A549 (cell line): ENCODE measurements at regions not wholly inside any gene's neighbourhood (a gene's known extent, or its start where the extent isn't known, plus 50 kb on each side); places are given as distances from the start of the nearest gene placed in this dataset.

Source experiments
- ATAC-seq, 2 experiments: fragments of 200-7000 bp in 1 of 2; fragments of >200 bp in 1 of 2; cut with Nextera tagmentation in 1 of 2; cut with Tn5 transposase in 1 of 2; 3 replicates each; pipeline versions ENCODE4 v1.8.0 to v1.9.1; 2018 to 2020; ENCODE audit warnings: mild to moderate bottlenecking in 1 of 2, moderate library complexity in 1 of 2
- CTCF ChIA-PET: fragments of 300-600 bp; sonication (Branson Sonifier 250); formaldehyde crosslinking; extraction: SDS; loops from one replicate; lab custom pipeline; 2021; ENCODE audit warnings: antibody characterized with exemption, inconsistent platforms; lab: Yijun Ruan, JAX
- POLR2A ChIA-PET: fragments of 350-600 bp; formaldehyde crosslinking; extraction: SDS; loops from one replicate; lab custom pipeline; 2021; ENCODE audit warnings: antibody characterized with exemption, inconsistent platforms; lab: Yijun Ruan, JAX
- DNase-seq, 2 experiments: peaks; one replicate each; pipeline versions ENCODE4 v3.0.0 to v3.0.0-alpha.2; 2011 to 2016; ENCODE audit warnings: low read depth in 1 of 2, low spot score in 1 of 2
- FAIRE-seq: peaks from 2 replicates; lab custom pipeline; 2011; peaks lifted over from hg19 to GRCh38; lab: Jason Lieb, UNC
- H3K27ac ChIP-seq, 2 experiments: fragments of >200 bp; sonication (Bioruptor Twin); formaldehyde crosslinking; 3 replicates each; pipeline ENCODE4 v1.5.1; 2016 to 2017
- H3K4me1 ChIP-seq: fragments of >200 bp; sonication (Bioruptor Twin); formaldehyde crosslinking; 3 replicates; pipeline ENCODE4 v1.6.1; 2016
- H3K4me2 ChIP-seq: fragments of >200 bp; sonication (Bioruptor Twin); formaldehyde crosslinking; 3 replicates; pipeline ENCODE4 v1.6.1; 2016
- H3K4me3 ChIP-seq: fragments of >200 bp; sonication (Bioruptor Twin); formaldehyde crosslinking; 3 replicates; pipeline ENCODE4 v1.5.1; 2016
- H3K9me3 ChIP-seq: fragments of >200 bp; sonication (Bioruptor Twin); formaldehyde crosslinking; 3 replicates; pipeline ENCODE4 v1.6.1; 2016
- CBX8 ChIP-seq: fragments of 200-600 bp; sonication (generic); IDR thresholded peaks from 2 replicates; pipeline ENCODE4 v1.6.1; 2016
- FOSB ChIP-seq: fragments of 250-450 bp; sonication (Bioruptor Pico); IDR thresholded peaks from 2 replicates; pipeline ENCODE4 v1.5.0; 2020; ENCODE audit warnings: mild to moderate bottlenecking, moderate library complexity
- HOXB5 ChIP-seq: fragments of 250-450 bp; sonication (Bioruptor Pico); IDR thresholded peaks from 2 replicates; pipeline ENCODE4 v1.5.0; 2020; ENCODE audit warnings: mild to moderate bottlenecking, moderate library complexity
- KDM1A ChIP-seq: fragments of 200-600 bp; sonication (generic); IDR thresholded peaks from 2 replicates; pipeline ENCODE4 v1.6.1; 2016; ENCODE audit warnings: low read depth, mild to moderate bottlenecking
- KDM5A ChIP-seq: fragments of 200-600 bp; sonication (generic); IDR thresholded peaks from 2 replicates; pipeline ENCODE4 v1.6.1; 2016; ENCODE audit warnings: antibody characterized with exemption, mild to moderate bottlenecking
- MAFK ChIP-seq: fragments of 450-650 bp; IDR thresholded peaks from 2 replicates; pipeline ENCODE4 v1.6.1; 2014; ENCODE audit not compliant: partially characterized antibody
- MAZ ChIP-seq: fragments of 150-350 bp; IDR thresholded peaks from 2 replicates; pipeline ENCODE4 v1.6.1; 2014; ENCODE audit warnings: antibody characterized with exemption, low read depth, low read length, borderline replicate concordance
- MYC ChIP-seq: IDR thresholded peaks from 2 replicates; pipeline ENCODE4 v1.6.1; 2012; ENCODE audit warnings: mild to moderate bottlenecking, inconsistent platforms, low read length, improper control_type of control experiment, borderline replicate concordance
- NFE2L2 ChIP-seq: fragments of 150-350 bp; conservative IDR thresholded peaks from 2 replicates; pipeline ENCODE4 v1.6.1; 2014; ENCODE audit warnings: low read length
- NPAS2 ChIP-seq: fragments of 250-450 bp; sonication (Bioruptor Pico); IDR thresholded peaks from 2 replicates; pipeline ENCODE4 v1.8.0; 2022; ENCODE audit warnings: mild to moderate bottlenecking, moderate library complexity, borderline replicate concordance
- POLR2A ChIP-seq: IDR thresholded peaks from 2 replicates; pipeline ENCODE4 v1.6.1; 2012; ENCODE audit warnings: mild to moderate bottlenecking, low read length
- ZSCAN20 ChIP-seq: fragments of 250-450 bp; sonication (Bioruptor Pico); IDR thresholded peaks from 2 replicates; pipeline ENCODE4 v1.8.0; 2022; ENCODE audit warnings: mild to moderate bottlenecking, moderate library complexity
- WGBS: methylation state at CpG from one replicate; pipeline ENCODE4 v1.1.6; 2017; ENCODE audit errors: missing lambda C conversion rate; 5-methylcytosine and 5-hydroxymethylcytosine counted together
- TF ChIP-seq, protein P1 (sequence below): fragments of >200 bp; sonication (Bioruptor Twin); formaldehyde crosslinking; IDR thresholded peaks from 3 replicates; pipeline ENCODE4 v1.6.1; 2016
- TF ChIP-seq, protein P2 (sequence below): fragments of 150-350 bp; IDR thresholded peaks from 2 replicates; pipeline ENCODE4 v1.6.1; 2014; ENCODE audit warnings: low read depth, mild to moderate bottlenecking, low read length
- TF ChIP-seq, protein P3 (sequence below): IDR thresholded peaks from 2 replicates; pipeline ENCODE4 v1.6.1; 2012; ENCODE audit warnings: low read depth, borderline replicate concordance

DNA sequence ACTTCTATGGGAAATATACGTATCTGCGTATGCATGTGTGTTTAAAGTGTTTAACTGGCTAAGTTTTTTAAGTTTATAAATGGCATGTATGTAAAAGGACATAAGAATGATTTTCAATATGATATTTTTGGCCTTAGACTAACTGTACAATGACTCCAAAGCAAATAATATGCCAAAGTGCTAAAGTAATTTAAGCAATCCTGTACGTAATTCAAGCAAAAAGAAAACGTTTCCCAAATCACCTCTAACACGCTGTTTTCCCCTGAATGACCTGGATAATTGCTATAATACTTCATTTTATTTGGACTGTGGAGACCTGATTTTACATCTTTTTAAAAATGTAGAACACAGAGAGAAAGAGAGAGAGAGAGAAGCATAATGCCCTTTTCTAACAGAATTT, 183.0 kb upstream of the HAND2 start:
- POLR2A ChIA-PET, result no interaction called here
- no peak for DNase-seq
- no peak overlapping the region for H3K4me3 ChIP-seq
- H3K4me1 ChIP-seq, result no peaks in the 10 kb centered on the region
- no peaks in the 10 kb centered on the region for H3K9me3 ChIP-seq
- FAIRE-seq, result no peak
- H3K4me2 ChIP-seq, result no peak overlapping the region
- CTCF ChIA-PET, result no interaction called here
- H3K27ac ChIP-seq, result no peak overlapping the region
- 60% methylated on average over 5 of the region's 5 CpGs for WGBS
- TF ChIP-seq NPAS2 (CRISPR knock-in tag), result no peak
- TF ChIP-seq, protein P1, sequence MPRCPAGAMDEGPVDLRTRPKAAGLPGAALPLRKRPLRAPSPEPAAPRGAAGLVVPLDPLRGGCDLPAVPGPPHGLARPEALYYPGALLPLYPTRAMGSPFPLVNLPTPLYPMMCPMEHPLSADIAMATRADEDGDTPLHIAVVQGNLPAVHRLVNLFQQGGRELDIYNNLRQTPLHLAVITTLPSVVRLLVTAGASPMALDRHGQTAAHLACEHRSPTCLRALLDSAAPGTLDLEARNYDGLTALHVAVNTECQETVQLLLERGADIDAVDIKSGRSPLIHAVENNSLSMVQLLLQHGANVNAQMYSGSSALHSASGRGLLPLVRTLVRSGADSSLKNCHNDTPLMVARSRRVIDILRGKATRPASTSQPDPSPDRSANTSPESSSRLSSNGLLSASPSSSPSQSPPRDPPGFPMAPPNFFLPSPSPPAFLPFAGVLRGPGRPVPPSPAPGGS, result no peak
- no peak for TF ChIP-seq POLR2A
- TF ChIP-seq NFE2L2, result no peak
- TF ChIP-seq, protein P2, sequence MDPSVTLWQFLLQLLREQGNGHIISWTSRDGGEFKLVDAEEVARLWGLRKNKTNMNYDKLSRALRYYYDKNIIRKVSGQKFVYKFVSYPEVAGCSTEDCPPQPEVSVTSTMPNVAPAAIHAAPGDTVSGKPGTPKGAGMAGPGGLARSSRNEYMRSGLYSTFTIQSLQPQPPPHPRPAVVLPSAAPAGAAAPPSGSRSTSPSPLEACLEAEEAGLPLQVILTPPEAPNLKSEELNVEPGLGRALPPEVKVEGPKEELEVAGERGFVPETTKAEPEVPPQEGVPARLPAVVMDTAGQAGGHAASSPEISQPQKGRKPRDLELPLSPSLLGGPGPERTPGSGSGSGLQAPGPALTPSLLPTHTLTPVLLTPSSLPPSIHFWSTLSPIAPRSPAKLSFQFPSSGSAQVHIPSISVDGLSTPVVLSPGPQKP, result no peak
- TF ChIP-seq, protein P3, sequence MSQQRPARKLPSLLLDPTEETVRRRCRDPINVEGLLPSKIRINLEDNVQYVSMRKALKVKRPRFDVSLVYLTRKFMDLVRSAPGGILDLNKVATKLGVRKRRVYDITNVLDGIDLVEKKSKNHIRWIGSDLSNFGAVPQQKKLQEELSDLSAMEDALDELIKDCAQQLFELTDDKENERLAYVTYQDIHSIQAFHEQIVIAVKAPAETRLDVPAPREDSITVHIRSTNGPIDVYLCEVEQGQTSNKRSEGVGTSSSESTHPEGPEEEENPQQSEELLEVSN, result no peak
- TF ChIP-seq KDM1A, result no peak
- TF ChIP-seq, all 56 proteins: peak for 0
- no peak for ATAC-seq

DNA sequence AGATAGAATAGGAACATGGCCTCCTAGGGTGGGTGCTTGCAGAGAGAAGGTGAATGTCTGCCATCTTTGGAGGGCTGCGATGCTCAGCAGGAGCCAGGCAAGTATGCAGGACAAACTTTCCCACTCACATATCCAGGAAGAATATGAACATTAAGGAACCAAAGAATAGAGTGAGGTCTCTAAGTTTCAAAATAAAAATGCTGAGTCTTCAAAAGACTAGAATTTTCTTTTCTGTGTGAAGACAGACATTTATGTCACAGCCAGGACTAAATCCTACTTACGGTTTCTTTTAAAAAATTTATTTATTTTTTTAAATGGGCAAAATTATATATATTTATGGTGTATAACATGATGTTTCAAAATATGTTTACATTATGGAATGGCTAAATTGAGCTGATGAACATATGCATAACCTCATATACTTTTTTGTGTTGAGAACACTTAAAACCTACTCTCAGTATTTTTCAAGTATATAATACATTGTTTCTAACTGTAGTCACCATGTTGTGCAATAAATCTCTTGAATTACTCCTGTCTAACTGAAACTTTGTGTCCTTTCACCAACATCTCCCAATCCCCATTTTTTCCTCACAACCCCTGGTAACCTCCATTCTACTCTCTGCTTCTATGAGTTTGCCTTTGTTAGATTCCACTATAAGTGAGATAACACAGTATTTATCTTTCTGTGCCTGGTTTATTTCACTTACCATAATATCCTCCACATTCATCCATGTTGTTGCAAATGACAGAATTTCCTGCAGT, 177.8 kb upstream of the HAND2 start:
- DNase-seq, result no peak
- no peak for ATAC-seq
- 77% methylated on average over 2 of the region's 2 CpGs for WGBS

DNA sequence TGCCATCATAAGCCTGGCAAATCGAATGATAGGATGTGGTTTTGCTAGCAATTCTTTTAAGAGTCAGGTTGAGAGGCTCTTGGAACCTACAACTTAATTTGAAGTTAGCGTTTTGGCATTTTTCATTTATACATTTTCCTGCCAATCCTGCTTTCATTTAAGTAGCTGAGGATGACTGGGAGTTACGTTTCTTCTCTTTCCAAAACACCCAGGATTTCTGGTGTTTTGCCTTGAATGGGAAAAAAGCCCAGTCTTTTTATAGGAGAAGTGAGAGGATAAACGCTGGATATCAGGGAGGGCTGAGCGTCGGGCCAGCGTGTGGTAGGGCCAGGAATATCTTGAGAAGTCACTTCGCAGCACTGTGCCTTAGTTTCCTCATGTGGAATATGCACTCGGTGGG, 174.2 kb upstream of the HAND2 start:
- no peak for FAIRE-seq
- POLR2A ChIA-PET, result no interaction called here
- WGBS, result 64% methylated on average over 9 of the region's 9 CpGs

More for the DNA sequence above, 177.8 kb upstream of the HAND2 start:
- ChIA-PET POLR2A (no interaction called here), CTCF (no interaction called here)
- no peak for FAIRE-seq
- Histone ChIP-seq H3K4me2 (no peak overlapping the region), H3K9me3 (no peaks in the 10 kb centered on the region), H3K27ac (no peak overlapping the region), H3K4me1 (no peaks in the 10 kb centered on the region), H3K4me3 (no peak overlapping the region)
- TF ChIP-seq MYC, result no peak
- TF ChIP-seq MAFK, result peak; percentile 33

DNA sequence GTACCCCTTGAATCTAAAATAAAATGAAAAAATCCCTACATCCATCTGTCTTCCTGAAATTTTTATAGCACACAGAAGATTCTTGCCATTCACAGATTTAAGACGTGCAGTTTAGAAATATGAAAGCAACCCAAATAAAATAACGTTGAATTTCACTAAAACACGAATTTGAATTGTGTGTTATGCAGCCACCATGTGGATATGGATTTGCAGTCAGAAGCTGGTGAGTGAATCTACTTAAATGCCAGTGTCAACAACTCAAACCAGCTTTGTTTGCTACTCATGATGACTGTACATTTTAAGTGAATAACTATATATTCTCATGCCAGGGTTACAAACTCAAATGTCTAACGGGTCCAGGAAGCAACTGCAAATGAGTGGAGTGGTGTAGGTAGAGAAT, 173.0 kb upstream of the HAND2 start:
- WGBS, result 21% methylated on average over 4 of the region's 4 CpGs

More for the DNA sequence above, 174.2 kb upstream of the HAND2 start:
- ATAC-seq (no peak), DNase-seq (no peak)
- Histone ChIP-seq H3K4me1 (no peaks in the 10 kb centered on the region), H3K4me2 (no peak overlapping the region), H3K9me3 (no peaks in the 10 kb centered on the region), H3K4me3 (no peak overlapping the region), H3K27ac (no peak overlapping the region)
- CTCF ChIA-PET, result no interaction called here
- TF ChIP-seq FOSB (CRISPR knock-in tag), result no peak
- TF ChIP-seq ZSCAN20 (CRISPR knock-in tag), result no peak
- TF ChIP-seq KDM5A, result no peak
- TF ChIP-seq MAZ, result no peak
- TF ChIP-seq CBX8, result no peak

More for the DNA sequence above, 173.0 kb upstream of the HAND2 start:
- DNase-seq, result peak in 1 of 2 experiments; percentile 5
- Histone ChIP-seq H3K4me1 (no peaks in the 10 kb centered on the region), H3K4me3 (no peak overlapping the region), H3K4me2 (no peak overlapping the region), H3K9me3 (no peaks in the 10 kb centered on the region), H3K27ac (no peak overlapping the region)
- CTCF ChIA-PET, result no interaction called here
- POLR2A ChIA-PET, result no interaction called here
- FAIRE-seq, result no peak
- ATAC-seq, result no peak
- no peak for TF ChIP-seq HOXB5 (CRISPR knock-in tag)
